IPS DF 6.9 (cell line): ENCODE measurements at regions not wholly inside any gene's neighbourhood (a gene's known extent, or its start where the extent isn't known, plus 50 kb on each side); places are given as distances from the start of the nearest gene placed in this dataset.
A peak's percentile ranks its signal among the peaks of the same experiment; 100 is the strongest.

ENCODE experiments used
- DNase-seq: peaks from one replicate; pipeline ENCODE4 v3.0.0-alpha.2; 2013; ENCODE audit warnings: low read depth, low spot score
- H3K27ac ChIP-seq: one replicate; pipeline ENCODE4 v1.5.1; 2013; ENCODE audit warnings: low read length, control low read depth
- H3K27me3 ChIP-seq: 2 replicates; pipeline ENCODE4 v1.6.1; 2013; ENCODE audit warnings: mild to moderate bottlenecking, low read length; ENCODE audit not compliant: control insufficient read depth, insufficient read depth
- H3K36me3 ChIP-seq: 2 replicates; pipeline ENCODE4 v1.6.1; 2013; ENCODE audit warnings: low read length; ENCODE audit not compliant: control insufficient read depth, insufficient read depth
- H3K4me1 ChIP-seq: 2 replicates; pipeline ENCODE4 v1.6.1; 2013; ENCODE audit warnings: low read length; ENCODE audit not compliant: control insufficient read depth, insufficient read depth
- H3K4me3 ChIP-seq: 2 replicates; pipeline ENCODE4 v1.5.1; 2013; ENCODE audit warnings: mild to moderate bottlenecking, low read length
- H3K9me3 ChIP-seq: 2 replicates; pipeline ENCODE4 v1.6.1; 2013; ENCODE audit warnings: low read length, inconsistent platforms; ENCODE audit not compliant: control insufficient read depth, insufficient read depth
- whole genome bisulfite sequencing: extraction: QIAGEN DNeasy Blood & Tissue Kit; methylation state at CpG from one replicate; pipeline ENCODE4 v1.1.7; 2013; ENCODE audit warnings: mixed read lengths, missing lambda C conversion rate; ENCODE audit not compliant: insufficient read length, insufficient coverage; 5-methylcytosine and 5-hydroxymethylcytosine counted together

DNA sequence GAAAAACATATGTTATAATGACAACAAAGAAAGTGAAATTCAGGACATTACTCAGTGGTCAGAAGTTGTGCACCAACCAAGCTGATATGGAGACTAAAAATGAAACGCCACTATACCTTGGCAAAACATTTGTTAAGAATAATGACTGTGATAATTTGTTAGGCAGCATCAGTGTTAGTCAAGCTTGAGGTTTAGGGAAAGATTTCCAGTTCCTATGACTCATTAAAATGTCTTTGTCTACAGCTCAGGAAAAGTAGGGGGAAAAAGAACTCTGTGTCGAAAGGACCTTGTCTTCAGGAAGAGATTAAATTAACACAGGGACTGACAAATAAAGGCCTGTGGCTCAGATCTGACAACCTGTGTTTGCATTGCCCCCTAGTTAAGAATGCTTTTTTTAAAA, 764.1 kb upstream of the SLITRK6 start:
- Histone ChIP-seq H3K9me3 (no peaks in the 10 kb centered on the region), H3K4me1 (no peaks in the 10 kb centered on the region), H3K27ac (no peak overlapping the region), H3K36me3 (no peaks in the 10 kb centered on the region), H3K4me3 (no peak overlapping the region), H3K27me3 (no peaks in the 10 kb centered on the region)
- DNase-seq, result no peak
- WGBS, result no CpG with 5 or more reads among the region's 2 CpGs

DNA sequence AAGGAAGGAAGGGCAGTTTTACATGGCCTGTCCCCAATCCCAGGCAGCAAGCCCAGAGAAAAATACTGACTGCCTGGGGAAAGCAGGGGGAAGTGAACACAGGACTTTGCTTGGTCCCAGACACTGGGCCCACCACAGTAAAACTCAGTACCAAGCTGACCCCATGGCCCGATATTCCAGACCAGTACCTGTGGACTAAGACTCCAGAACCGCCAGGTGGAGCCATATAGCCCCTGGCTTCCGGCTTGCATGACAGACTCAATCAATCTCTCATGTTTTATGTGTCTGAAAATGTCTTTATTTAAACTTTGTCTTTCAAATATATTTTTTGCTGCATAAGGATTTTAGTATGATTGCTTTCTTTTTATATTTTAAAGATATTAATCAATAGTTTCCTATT, 767.9 kb upstream of the SLITRK6 start:
- Histone ChIP-seq H3K4me1 (no peaks in the 10 kb centered on the region), H3K27ac (no peak overlapping the region), H3K4me3 (no peak overlapping the region), H3K9me3 (no peaks in the 10 kb centered on the region), H3K36me3 (no peaks in the 10 kb centered on the region), H3K27me3 (no peaks in the 10 kb centered on the region)
- peak; percentile 11 for DNase-seq
- WGBS, result no CpG with 5 or more reads among the region's 3 CpGs

DNA sequence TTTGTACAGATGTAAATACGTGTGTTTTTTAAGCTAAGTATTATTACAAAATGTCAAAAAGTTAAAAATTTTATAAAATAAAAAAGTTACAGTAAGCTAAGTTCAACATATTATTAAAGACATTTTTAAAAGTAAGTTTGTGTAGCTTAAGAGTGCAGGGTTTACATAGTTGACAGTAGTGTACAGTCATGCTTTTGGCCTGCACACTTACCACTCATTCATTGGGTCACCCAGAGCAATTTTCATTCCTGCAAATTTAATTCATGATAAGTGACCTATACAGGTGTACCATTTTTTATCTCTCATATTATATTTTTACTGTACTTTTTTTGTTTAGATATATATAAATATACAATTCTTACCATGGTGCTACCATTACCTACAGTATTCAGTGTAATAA, 769.9 kb upstream of the SLITRK6 start:
- H3K9me3 ChIP-seq, result no peaks in the 10 kb centered on the region
- no peak overlapping the region for H3K27ac ChIP-seq
- H3K27me3 ChIP-seq, result no peaks in the 10 kb centered on the region
- DNase-seq, result no peak
- no CpG with 5 or more reads among the region's 1 CpG for WGBS
- H3K4me3 ChIP-seq, result no peak overlapping the region
- H3K4me1 ChIP-seq, result no peaks in the 10 kb centered on the region
- H3K36me3 ChIP-seq, result no peaks in the 10 kb centered on the region

DNA sequence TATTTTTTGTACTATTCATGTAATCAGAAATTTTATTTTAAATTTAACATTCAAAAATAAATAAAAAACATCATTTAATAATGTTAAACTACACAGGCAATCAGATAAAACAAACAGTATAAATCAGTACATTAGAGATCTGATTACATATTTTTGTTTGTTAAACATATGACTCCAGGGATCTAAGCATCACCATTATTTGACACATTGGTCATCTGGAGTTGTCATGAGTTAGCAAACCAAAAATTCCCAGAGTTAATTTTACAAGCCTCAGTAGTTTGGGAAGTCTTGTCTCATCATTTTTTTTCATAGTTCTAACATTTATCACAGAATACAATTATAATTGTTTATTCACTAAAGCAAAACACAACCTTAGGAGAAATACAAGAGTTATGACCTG, 770.8 kb upstream of the SLITRK6 start:
- H3K4me3 ChIP-seq, result no peak overlapping the region

DNA sequence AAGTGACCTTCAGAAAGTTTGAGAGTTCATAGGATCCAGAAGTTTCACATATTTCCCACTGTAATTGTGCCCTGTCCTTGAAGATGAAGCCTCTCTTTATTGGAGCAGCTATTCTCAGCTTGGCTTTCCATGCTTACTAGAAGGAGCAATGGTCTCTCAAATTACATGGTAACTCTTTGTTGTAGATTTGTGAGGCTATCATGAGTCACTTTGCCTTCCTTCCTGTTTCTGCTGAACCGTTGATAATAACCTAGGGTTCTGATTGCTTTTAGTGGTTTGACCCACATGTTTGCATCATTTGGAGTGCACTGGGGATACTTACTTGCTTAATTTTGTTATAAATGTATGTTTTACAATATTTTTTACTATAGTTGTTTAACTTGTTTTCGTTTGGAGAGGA, 772.9 kb upstream of the SLITRK6 start:
- no peaks in the 10 kb centered on the region for H3K9me3 ChIP-seq
- no peaks in the 10 kb centered on the region for H3K27me3 ChIP-seq
- WGBS, result no CpG with 5 or more reads among the region's 2 CpGs
- H3K36me3 ChIP-seq, result no peaks in the 10 kb centered on the region
- DNase-seq, result no peak
- no peaks in the 10 kb centered on the region for H3K4me1 ChIP-seq
- no peak overlapping the region for H3K4me3 ChIP-seq
- no peak overlapping the region for H3K27ac ChIP-seq

More for the DNA sequence above, 770.8 kb upstream of the SLITRK6 start:
- Histone ChIP-seq H3K36me3 (no peaks in the 10 kb centered on the region), H3K27me3 (no peaks in the 10 kb centered on the region), H3K9me3 (no peaks in the 10 kb centered on the region), H3K27ac (no peak overlapping the region), H3K4me1 (no peaks in the 10 kb centered on the region)
- no peak for DNase-seq

DNA sequence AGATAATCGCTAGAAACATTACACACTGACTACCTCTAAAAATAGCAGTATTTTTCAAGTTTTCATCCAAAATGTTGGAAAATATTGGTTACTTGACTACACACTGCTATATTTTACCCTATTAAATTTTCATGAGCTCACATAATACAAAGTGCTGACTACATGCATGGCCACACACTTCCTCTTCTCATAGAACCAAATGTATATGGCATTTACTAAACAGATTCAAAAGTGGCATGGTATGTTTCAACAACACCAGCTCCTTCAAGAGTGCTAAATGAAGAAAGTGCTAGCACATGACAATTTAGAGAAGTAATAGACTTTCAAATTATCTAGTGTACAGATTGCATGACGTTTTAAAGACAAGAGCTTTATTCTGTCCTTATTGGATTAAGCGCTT, 780.4 kb upstream of the SLITRK6 start:
- no peaks in the 10 kb centered on the region for H3K36me3 ChIP-seq
- H3K27ac ChIP-seq, result no peak overlapping the region
- WGBS, result 100% methylated on average over 1 of the region's 3 CpGs
- no peaks in the 10 kb centered on the region for H3K4me1 ChIP-seq
- no peak for DNase-seq
- H3K9me3 ChIP-seq, result no peaks in the 10 kb centered on the region
- H3K4me3 ChIP-seq, result no peak overlapping the region
- no peaks in the 10 kb centered on the region for H3K27me3 ChIP-seq

DNA sequence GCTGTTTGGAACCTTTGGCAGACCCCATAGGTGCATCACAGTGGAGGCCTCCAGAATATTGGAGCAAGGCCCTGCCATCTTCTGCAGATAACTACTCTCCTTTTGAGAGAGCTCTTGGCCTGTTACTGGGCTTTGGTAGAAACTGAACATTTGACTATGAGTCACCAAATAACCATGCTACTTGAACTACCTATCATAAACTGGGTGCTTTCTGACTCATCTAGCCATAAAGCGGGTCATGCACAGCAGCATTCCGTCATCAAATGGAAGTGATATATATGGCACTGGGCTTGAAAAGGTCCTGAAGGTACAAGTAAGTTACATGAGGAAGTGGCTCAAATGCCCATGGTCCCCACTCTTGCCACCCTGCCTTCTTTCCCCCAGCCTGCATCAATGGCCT, 782.5 kb upstream of the SLITRK6 start:
- Histone ChIP-seq H3K4me3 (no peak overlapping the region), H3K9me3 (no peaks in the 10 kb centered on the region), H3K27me3 (no peaks in the 10 kb centered on the region), H3K27ac (no peak overlapping the region), H3K4me1 (no peaks in the 10 kb centered on the region), H3K36me3 (no peaks in the 10 kb centered on the region)
- DNase-seq, result no peak
- WGBS, result no CpG with 5 or more reads among the region's 2 CpGs

DNA sequence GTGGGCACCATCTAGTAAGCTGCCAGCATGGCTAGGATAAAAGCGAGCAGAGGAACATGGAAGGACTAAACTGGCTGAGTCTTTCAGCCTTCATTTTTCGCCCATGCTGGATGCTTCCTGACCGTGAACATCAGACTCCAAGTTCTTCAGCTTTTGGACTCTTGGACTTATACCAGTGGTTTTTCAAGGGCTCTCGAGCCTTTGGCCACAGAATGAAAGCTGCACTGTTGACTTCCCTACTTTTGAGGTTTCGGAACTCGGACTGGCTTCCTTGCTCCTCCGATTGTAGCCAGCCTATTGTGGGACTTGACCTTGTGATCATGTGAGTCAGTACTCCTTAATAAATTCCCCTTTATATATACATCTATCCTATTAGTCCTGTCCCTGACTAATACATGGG, 785.1 kb upstream of the SLITRK6 start:
- no peak for DNase-seq
- no CpG with 5 or more reads among the region's 7 CpGs for WGBS
- H3K4me1 ChIP-seq, result no peaks in the 10 kb centered on the region

DNA sequence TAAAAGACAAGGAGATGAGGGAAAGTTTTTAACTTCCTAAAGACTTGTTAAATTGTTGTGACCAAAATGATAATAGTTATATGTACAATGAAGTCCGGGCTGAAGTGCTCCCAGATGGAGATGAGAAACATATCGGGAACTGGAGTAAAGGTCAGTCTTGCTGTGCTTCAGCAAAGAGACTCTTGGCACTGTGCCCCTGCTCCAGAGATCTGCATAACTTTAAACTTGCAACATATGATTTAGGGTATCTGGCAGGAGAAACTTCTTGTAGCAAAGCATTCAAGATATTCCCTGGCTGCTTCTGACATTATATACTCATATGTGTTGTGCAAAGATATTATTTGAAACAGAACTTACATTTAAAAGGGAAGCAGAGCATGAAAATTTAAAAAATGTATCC, 786.6 kb upstream of the SLITRK6 start:
- Histone ChIP-seq H3K9me3 (no peaks in the 10 kb centered on the region), H3K4me1 (no peaks in the 10 kb centered on the region), H3K27me3 (no peaks in the 10 kb centered on the region), H3K4me3 (no peak overlapping the region), H3K36me3 (no peaks in the 10 kb centered on the region), H3K27ac (no peak overlapping the region)
- no peak for DNase-seq
- WGBS, result no CpG with 5 or more reads among the region's 2 CpGs

More for the DNA sequence above, 785.1 kb upstream of the SLITRK6 start:
- H3K27me3 ChIP-seq, result no peaks in the 10 kb centered on the region
- no peak overlapping the region for H3K4me3 ChIP-seq
- no peaks in the 10 kb centered on the region for H3K9me3 ChIP-seq
- no peak overlapping the region for H3K27ac ChIP-seq
- no peaks in the 10 kb centered on the region for H3K36me3 ChIP-seq

DNA sequence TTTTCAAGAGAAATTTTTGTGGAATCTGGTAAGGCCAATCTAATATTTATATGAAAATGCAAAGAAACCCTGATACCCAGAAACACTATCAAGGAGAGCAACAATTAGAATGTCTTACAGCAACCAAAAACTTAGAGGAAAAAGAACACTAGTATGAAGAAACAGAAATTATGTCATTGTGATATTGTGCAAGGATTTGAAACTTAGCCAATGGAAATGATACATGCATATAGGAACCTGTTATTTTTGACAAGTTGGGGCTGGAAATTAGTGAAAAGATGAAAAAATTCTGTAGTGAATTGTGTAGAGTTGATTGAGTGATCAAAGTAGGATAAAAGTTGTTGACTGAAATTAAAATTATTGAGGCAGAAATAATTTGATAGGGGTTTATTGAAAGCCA, 792.6 kb upstream of the SLITRK6 start:
- DNase-seq, result no peak
- Histone ChIP-seq H3K4me1 (no peaks in the 10 kb centered on the region), H3K9me3 (no peaks in the 10 kb centered on the region), H3K27ac (no peak overlapping the region), H3K27me3 (no peaks in the 10 kb centered on the region), H3K4me3 (no peak overlapping the region), H3K36me3 (no peaks in the 10 kb centered on the region)

DNA sequence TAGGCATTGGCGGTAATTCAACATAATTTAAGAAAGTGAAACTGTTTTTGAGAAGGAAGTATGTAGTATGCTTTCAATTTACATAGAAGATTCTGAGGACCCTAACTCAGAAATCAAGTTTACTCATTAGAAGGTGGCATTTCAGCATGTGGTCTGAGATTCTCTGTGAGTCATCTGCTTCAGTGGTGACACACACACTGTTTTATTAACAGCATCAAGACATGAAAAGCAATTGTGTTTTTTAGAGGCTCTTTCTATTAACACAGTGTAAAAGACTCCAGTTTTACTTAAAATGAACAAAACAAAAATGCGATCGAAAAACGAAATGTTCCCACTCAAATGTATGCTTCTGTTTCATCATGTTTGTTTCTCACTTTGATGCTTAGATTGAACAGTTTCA, 802.1 kb upstream of the SLITRK6 start:
- WGBS, result no CpG with 5 or more reads among the region's 4 CpGs
- Histone ChIP-seq H3K4me1 (no peaks in the 10 kb centered on the region), H3K36me3 (no peaks in the 10 kb centered on the region), H3K27me3 (no peaks in the 10 kb centered on the region), H3K4me3 (no peak overlapping the region), H3K27ac (no peak overlapping the region), H3K9me3 (no peaks in the 10 kb centered on the region)
- DNase-seq, result no peak
